Neural cell (in vitro differentiated cells): ENCODE measurements at regions not wholly inside any gene's neighbourhood (a gene's known extent, or its start where the extent isn't known, plus 50 kb on each side); places are given as distances from the start of the nearest gene placed in this dataset.

Experiments used
- H2AFZ ChIP-seq: fragments of 200-600, 300-800 bp; sonication (generic), shearing (Covaris generic); 2 replicates; pipeline ENCODE4 v1.6.0; 2014; ENCODE audit warnings: low read depth, mild to moderate bottlenecking, antibody characterized with exemption, low read length, moderate library complexity
- H3F3A ChIP-seq: fragments of 200-600 bp; shearing (Covaris generic); 2 replicates; pipeline ENCODE4 v1.6.1; 2016; ENCODE audit warnings: mild to moderate bottlenecking, moderate library complexity, mixed read lengths, antibody characterized with exemption, low read length; ENCODE audit not compliant: insufficient read depth, poor library complexity, severe bottlenecking
- H3K27ac ChIP-seq: fragments of 200-600, 300-800 bp; sonication (generic), shearing (Covaris generic); 2 replicates; pipeline ENCODE4 v1.5.1; 2014; ENCODE audit warnings: mild to moderate bottlenecking, low read length, moderate library complexity
- H3K27me3 ChIP-seq: fragments of 300-800, 200-600 bp; sonication (generic), shearing (Covaris generic); 2 replicates; pipeline ENCODE4 v1.6.0; 2014; ENCODE audit warnings: mild to moderate bottlenecking, low read depth, low read length, moderate library complexity; ENCODE audit not compliant: insufficient read depth
- H3K36me3 ChIP-seq: fragments of 300-800, 200-600 bp; sonication (generic), shearing (Covaris generic); 2 replicates; pipeline ENCODE4 v1.5.1; 2014; ENCODE audit warnings: mild to moderate bottlenecking, antibody characterized with exemption, low read length, moderate library complexity; ENCODE audit not compliant: insufficient read depth
- H3K4me2 ChIP-seq: fragments of 300-800, 200-600 bp; sonication (generic), shearing (Covaris generic); 2 replicates; pipeline ENCODE4 v1.6.0; 2014; ENCODE audit warnings: mild to moderate bottlenecking, low read length
- H3K4me3 ChIP-seq: fragments of 300-800, 200-600 bp; sonication (generic), shearing (Covaris generic); 2 replicates; pipeline ENCODE4 v1.5.1; 2014; ENCODE audit warnings: mild to moderate bottlenecking, low read length, moderate library complexity
- H3K79me2 ChIP-seq: fragments of 200-600 bp; shearing (Covaris generic); replicated peaks from 2 replicates; pipeline ENCODE4 v1.6.0; 2014; ENCODE audit warnings: mild to moderate bottlenecking, low read length, moderate library complexity; ENCODE audit not compliant: insufficient read depth
- H3K9ac ChIP-seq: fragments of 300-800, 200-600 bp; sonication (generic), shearing (Covaris generic); 2 replicates; pipeline ENCODE4 v1.6.1; 2016; ENCODE audit warnings: mild to moderate bottlenecking, low read length, mixed read lengths
- H3K9me2 ChIP-seq: fragments of 200-600 bp; shearing (Covaris generic); 2 replicates; pipeline ENCODE4 v1.6.1; 2016; ENCODE audit warnings: mild to moderate bottlenecking, low read length, mixed read lengths; ENCODE audit not compliant: insufficient read depth
- H3K9me3 ChIP-seq: fragments of 200-600, 300-800 bp; sonication (generic), shearing (Covaris generic); 2 replicates; pipeline ENCODE4 v1.6.1; 2016; ENCODE audit warnings: mild to moderate bottlenecking, mixed run types, low read length, moderate library complexity, mixed read lengths
- H4K20me1 ChIP-seq: fragments of 200-600 bp; shearing (Covaris generic); 2 replicates; pipeline ENCODE4 v1.6.1; 2016; ENCODE audit warnings: mild to moderate bottlenecking, mixed run types; ENCODE audit not compliant: insufficient read depth
- CTCF ChIP-seq: fragments of 450-650 bp; IDR thresholded peaks from 2 replicates; pipeline ENCODE4 v1.5.1; 2014; ENCODE audit warnings: antibody characterized with exemption, mild to moderate bottlenecking, moderate library complexity; ENCODE audit not compliant: poor library complexity, severe bottlenecking
- EP300 ChIP-seq: fragments of 450-650 bp; conservative IDR thresholded peaks from 2 replicates; pipeline ENCODE4 v1.6.1; 2014; ENCODE audit warnings: antibody characterized with exemption, mild to moderate bottlenecking, moderate library complexity; ENCODE audit not compliant: poor library complexity, severe bottlenecking
- MXI1 ChIP-seq: fragments of 450-650 bp; conservative IDR thresholded peaks from 2 replicates; pipeline ENCODE4 v1.6.1; 2014; ENCODE audit warnings: antibody characterized with exemption, mild to moderate bottlenecking; ENCODE audit not compliant: poor library complexity, severe bottlenecking
- POLR2AphosphoS5 ChIP-seq: IDR thresholded peaks from 2 replicates; pipeline ENCODE4 v1.6.1; 2012
- REST ChIP-seq: IDR thresholded peaks from 2 replicates; pipeline ENCODE4 v1.6.1; 2012; ENCODE audit warnings: borderline replicate concordance
- SMC3 ChIP-seq: fragments of 450-650 bp; conservative IDR thresholded peaks from 2 replicates; pipeline ENCODE4 v1.6.1; 2014; ENCODE audit warnings: antibody characterized with exemption, mild to moderate bottlenecking, moderate library complexity; ENCODE audit not compliant: poor library complexity
- TAF1 ChIP-seq: IDR thresholded peaks from 2 replicates; pipeline ENCODE4 v1.6.1; 2012; ENCODE audit warnings: low read depth

GRCh38 chr9:107175041-107175440 lies 108.0 kb upstream of the RAD23B start:
- Histone ChIP-seq H3K9ac (no peak overlapping the region), H3F3A (no peaks in the 10 kb centered on the region), H3K4me3 (no peak overlapping the region), H3K79me2 (no peaks in the 10 kb centered on the region), H3K36me3 (no peaks in the 10 kb centered on the region), H3K27me3 (no peaks in the 10 kb centered on the region), H4K20me1 (no peaks in the 10 kb centered on the region), H3K9me3 (no peaks in the 10 kb centered on the region), H2AFZ (no peak overlapping the region), H3K9me2 (no peaks in the 10 kb centered on the region), H3K27ac (no peak overlapping the region), H3K4me2 (no peak overlapping the region)
- TF ChIP-seq EP300 (no peak), REST (no peak)

GRCh38 chr9:107175816-107176435 lies 107.2 kb upstream of the RAD23B start:
- no peak overlapping the region for H3K4me2 ChIP-seq
- no peak overlapping the region for H3K4me3 ChIP-seq
- no peak overlapping the region for H2AFZ ChIP-seq
- H3K9me3 ChIP-seq, result no peaks in the 10 kb centered on the region
- H3K36me3 ChIP-seq, result no peaks in the 10 kb centered on the region
- H3F3A ChIP-seq, result no peaks in the 10 kb centered on the region
- H3K79me2 ChIP-seq, result no peaks in the 10 kb centered on the region
- peak; percentile 81 for TF ChIP-seq POLR2AphosphoS5
- TF ChIP-seq MXI1, result no peak
- no peak for TF ChIP-seq SMC3
- peak; percentile 5 for TF ChIP-seq REST
- TF ChIP-seq EP300, result peak; percentile 55
- no peak for TF ChIP-seq TAF1
- no peak for TF ChIP-seq CTCF
- H3K9me2 ChIP-seq, result no peaks in the 10 kb centered on the region
- no peaks in the 10 kb centered on the region for H3K27me3 ChIP-seq
- no peak overlapping the region for H3K27ac ChIP-seq
- no peaks in the 10 kb centered on the region for H4K20me1 ChIP-seq
- H3K9ac ChIP-seq, result no peak overlapping the region
